ENCODE measurements at regions not wholly inside any gene's neighbourhood (a gene's known extent, or its start where the extent isn't known, plus 50 kb on each side); places are given as distances from the start of the nearest gene placed in this dataset.

- TF ChIP-seq POLR2A (IDR thresholded peaks at IDR 0.05) = no peak
- no peak for TF ChIP-seq CTCF (IDR thresholded peaks at IDR 0.05)
These were observed 72.8 kb upstream of the ZDHHC17 start for GRCh38 chr12:76690921-76691700.

All from lower leg skin (tissue), 3 donors.